Neural progenitor cell (in vitro differentiated cells): ENCODE measurements at regions not wholly inside any gene's neighbourhood (a gene's known extent, or its start where the extent isn't known, plus 50 kb on each side); places are given as distances from the start of the nearest gene placed in this dataset.

Source experiments
- CTCF ChIP-seq: fragments of 200-600 bp; sonication (generic); IDR thresholded peaks from 2 replicates; pipeline ENCODE4 v1.5.1; 2017; ENCODE audit warnings: antibody characterized with exemption, mild to moderate bottlenecking
- EZH2 ChIP-seq: fragments of 200-600 bp; sonication (generic); IDR thresholded peaks from 2 replicates; pipeline ENCODE4 v1.6.1; 2017; ENCODE audit warnings: antibody characterized with exemption, mild to moderate bottlenecking, moderate library complexity

DNA sequence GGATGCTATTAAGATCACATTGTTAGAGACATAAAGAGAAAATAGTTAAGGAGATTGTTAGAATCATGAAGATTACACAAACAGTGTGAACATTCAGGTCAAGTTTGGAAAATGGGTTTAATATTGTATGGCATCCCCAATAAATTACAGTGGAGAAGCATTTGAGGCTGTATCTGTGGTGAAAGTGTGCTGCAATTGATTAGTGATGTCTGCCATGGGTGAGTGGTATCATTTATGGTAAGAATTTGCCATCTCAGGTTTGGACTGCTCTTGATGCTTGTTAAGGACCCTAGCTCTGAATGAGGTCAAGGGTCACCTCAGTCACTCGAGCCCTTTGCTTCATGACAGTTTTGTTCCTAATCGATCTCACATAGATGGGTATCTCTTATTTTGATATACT is 265.7 kb upstream of the SRRM4 start:
- TF ChIP-seq CTCF = no peak
- no peak for TF ChIP-seq EZH2
